GM13976 (cell line): ENCODE measurements at regions not wholly inside any gene's neighbourhood (a gene's known extent, or its start where the extent isn't known, plus 50 kb on each side); places are given as distances from the start of the nearest gene placed in this dataset.

Experiments
- DNase-seq: peaks from one replicate; pipeline ENCODE4 v3.0.0; 2012; ENCODE audit warnings: low spot score
- in situ Hi-C: fragments of 300-500 bp; cut with MboI; formaldehyde crosslinking; loops from one replicate; pipeline ENCODE4 v1.12.0; 2022; ENCODE audit warnings: low sequenced_read_pairs, mixed read lengths, inconsistent platforms; ENCODE audit not compliant: unreplicated experiment
- TF ChIP-seq, protein P1 (sequence below): IDR thresholded peaks from 2 replicates; pipeline ENCODE4 v1.5.1; 2012; ENCODE audit warnings: borderline replicate concordance, mild to moderate bottlenecking; ENCODE audit not compliant: insufficient read depth; ENCODE audit errors: extremely low read depth, missing control alignments, control extremely low read depth

DNA sequence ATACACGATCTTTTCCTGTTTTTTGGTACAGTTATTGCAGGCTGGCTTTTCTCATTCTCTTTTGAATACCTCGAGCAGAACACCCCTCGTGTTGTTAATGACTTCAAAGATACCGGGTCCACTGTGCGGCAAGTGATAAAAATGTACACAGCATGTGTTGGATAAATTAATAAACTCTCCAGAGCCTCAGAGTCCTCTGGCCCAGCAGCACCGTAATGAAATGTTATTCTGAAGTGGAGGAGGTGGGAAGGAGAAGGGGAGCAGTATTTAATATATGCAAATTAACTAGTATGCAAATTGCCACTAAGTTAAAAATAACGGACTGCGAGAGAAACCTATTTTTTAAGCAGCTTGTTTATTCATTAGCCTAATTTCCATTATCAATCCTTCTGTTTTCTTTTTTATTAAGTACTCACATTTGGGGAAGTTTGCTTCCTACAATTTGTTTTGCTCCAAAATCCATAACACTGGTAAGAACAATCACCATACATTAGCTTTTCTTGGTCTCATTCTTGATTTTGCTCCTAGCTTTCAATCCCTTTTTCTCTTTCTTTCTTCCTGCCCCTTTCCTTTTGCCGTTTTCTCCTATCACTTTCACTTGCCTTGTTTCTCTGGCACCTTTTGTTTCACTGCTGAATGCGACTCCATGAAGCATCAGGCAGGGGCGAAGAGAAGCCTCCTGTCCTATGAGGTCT, 462.3 kb upstream of the PPP2R3A start:
- no peak for DNase-seq
- in situ Hi-C loops = loop anchor here (25.0 kb wide), 1 partner anchor 716 kb away; the partner anchor contains the start of gene EPHB1
- TF ChIP-seq, protein P1, sequence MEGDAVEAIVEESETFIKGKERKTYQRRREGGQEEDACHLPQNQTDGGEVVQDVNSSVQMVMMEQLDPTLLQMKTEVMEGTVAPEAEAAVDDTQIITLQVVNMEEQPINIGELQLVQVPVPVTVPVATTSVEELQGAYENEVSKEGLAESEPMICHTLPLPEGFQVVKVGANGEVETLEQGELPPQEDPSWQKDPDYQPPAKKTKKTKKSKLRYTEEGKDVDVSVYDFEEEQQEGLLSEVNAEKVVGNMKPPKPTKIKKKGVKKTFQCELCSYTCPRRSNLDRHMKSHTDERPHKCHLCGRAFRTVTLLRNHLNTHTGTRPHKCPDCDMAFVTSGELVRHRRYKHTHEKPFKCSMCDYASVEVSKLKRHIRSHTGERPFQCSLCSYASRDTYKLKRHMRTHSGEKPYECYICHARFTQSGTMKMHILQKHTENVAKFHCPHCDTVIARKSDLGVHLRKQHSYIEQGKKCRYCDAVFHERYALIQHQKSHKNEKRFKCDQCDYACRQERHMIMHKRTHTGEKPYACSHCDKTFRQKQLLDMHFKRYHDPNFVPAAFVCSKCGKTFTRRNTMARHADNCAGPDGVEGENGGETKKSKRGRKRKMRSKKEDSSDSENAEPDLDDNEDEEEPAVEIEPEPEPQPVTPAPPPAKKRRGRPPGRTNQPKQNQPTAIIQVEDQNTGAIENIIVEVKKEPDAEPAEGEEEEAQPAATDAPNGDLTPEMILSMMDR = no peak

DNA sequence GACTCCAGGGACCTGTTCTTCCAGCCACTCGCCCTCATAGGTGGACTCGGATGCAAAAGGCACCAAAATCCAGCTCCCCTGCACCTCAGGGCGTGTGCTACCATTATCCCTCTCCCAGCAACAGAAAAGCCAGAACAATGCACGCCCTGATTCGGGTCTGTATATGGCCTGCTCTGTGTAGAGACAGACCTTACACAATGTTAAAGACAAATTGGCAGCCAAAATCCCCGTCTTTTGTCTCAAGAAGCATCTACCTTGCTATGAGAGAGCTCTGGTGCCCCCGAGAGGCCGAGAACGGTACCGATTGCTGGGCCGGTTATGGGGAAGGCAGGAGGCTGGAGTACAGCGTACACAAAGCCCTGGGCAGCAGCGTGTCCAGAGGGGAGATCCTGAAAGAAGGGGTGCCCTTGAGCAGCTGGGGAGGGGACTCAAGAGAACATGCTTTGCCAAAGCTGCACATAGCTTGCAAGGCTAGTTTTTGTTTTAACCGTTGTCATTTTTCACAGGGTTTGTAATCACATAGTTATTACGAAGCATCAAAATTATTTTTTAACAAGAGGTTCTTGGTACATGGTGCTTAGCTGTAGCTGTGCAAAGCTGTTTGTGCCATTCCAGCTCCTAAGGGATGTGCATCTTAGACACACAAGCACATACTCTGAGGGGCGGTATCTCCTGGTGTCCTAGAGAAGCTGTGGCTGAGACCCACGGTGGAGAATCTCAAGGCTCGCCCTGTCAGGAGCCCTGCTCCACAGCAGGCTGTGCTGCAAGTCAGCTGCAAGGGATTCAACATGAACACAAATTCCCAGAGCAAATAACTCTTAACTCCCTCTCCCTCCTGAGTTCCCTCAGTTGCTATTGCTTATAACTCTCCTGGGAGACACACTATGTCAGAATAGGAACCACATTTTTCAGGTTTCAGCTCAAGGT, 461.5 kb upstream of the PPP2R3A start:
- DNase-seq = peak; percentile 52
- TF ChIP-seq, protein P1 = peak; percentile 9
- in situ Hi-C loops = loop anchor here (25.0 kb wide), 1 partner anchor 717 kb away; the partner anchor contains the start of gene EPHB1

DNA sequence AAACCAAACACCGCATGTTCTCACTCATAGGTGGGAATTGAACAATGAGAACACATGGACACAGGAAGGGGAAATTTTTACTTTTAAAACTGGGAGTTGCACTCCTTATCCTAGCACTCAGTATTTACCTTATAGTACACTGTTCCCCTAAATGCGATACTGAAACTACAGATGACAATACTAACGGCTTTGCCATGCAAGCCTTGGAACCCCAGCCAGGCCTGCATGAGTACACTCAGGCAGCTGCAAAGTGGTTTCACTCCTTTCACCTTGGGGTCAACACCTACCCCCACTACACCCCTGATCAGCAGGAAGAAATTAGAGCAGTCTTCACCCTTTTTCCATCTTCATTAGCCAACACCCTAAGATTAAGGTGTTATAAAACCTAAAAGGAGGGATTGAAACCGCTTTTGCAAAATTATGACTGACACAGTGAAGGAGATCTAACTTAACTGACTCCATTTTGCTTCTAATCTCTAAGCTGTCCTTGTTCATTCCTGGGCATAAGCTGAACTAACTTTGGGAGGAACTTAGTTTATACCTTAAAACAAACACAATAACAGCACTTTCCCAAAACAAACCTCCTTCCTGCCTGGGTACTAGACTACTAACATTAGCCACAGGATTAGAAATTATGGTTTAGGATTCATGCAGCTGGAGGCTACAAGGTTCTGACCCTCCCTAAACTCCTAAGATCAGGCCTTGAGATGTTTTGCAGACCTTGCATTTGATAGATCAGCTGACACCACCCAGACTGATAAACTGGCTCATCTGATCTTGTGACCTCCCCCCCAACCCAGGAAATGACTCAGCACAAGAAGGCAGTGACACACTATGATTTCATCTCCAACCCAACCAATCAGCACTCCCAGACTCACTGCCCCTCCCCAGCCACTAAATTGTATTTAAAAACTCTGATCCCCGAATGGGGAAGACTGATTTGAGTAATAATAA, 452.1 kb upstream of the PPP2R3A start:
- no peak for DNase-seq
- in situ Hi-C loops = loop anchor here (25.0 kb wide), 1 partner anchor 726 kb away; the partner anchor contains the start of gene EPHB1
- TF ChIP-seq, protein P1 = no peak

DNA sequence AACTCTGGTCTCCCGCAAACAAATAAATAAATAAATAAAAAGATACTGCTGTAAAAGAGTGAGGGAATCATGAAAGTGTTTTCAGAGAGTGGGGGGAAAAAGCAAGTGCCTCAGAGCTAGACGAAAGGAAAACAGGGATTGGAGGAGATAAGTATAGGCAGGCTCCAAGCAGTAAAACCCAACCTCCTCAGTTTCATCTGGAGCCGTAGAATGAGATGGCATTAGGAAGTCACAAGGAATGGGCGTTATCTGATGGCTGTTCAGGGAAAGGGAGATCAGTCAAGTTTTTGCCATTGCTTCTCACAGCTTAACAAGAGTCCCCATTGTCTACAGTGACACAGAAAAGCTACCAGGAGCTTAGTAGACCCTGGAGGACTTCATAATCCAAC, 451.5 kb upstream of the PPP2R3A start:
- no peak for DNase-seq
- TF ChIP-seq, protein P1 = no peak
- in situ Hi-C loops = loop anchor here (25.0 kb wide), 1 partner anchor 727 kb away; the partner anchor contains the start of gene EPHB1

DNA sequence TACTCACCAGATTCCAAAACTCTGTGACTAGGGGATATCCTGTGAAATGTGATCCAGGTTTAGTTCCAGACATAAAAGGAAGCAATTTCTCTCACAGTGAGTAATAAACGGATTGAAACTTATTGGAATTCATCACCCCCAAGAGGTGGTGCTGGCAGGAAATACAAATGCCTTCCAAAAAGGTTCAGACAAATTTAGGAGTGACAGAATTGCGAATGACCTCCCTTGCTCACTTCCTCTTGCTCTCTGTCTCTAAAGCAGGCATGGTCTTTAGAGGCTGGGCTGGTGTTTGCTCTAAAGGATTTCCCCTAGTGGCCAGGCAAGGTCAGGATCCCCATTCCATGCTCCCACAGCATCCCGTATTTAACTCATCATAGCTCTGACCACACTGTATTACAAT, 449.4 kb upstream of the PPP2R3A start:
- no peak for DNase-seq
- in situ Hi-C loops = loop anchor here (25.0 kb wide), 1 partner anchor 729 kb away; the partner anchor contains the start of gene EPHB1
- TF ChIP-seq, protein P1 = no peak
